GM12874 (cell line): ENCODE measurements at regions not wholly inside any gene's neighbourhood (a gene's known extent, or its start where the extent isn't known, plus 50 kb on each side); places are given as distances from the start of the nearest gene placed in this dataset.

Experiments
- CTCF ChIP-seq: IDR thresholded peaks from 2 replicates; pipeline ENCODE4 v1.5.1; 2011; ENCODE audit warnings: low read depth, mild to moderate bottlenecking, control low read depth, low read length, moderate library complexity; ENCODE audit not compliant: insufficient read depth

GRCh38 chr20:4095639-4096038 lies 53.0 kb upstream of the SMOX start:
- TF ChIP-seq CTCF = no peak

- peak; percentile 83 for TF ChIP-seq CTCF
These were observed 56.8 kb upstream of the SMOX start for GRCh38 chr20:4091490-4092479.

- TF ChIP-seq CTCF = no peak
These were observed 57.7 kb upstream of the SMOX start for GRCh38 chr20:4090756-4091489.

- TF ChIP-seq CTCF = no peak
These were observed 58.7 kb upstream of the SMOX start for GRCh38 chr20:4089756-4090487.

- TF ChIP-seq CTCF = no peak
These were observed 59.9 kb upstream of the SMOX start for GRCh38 chr20:4088766-4089165.

- no peak for TF ChIP-seq CTCF
These were observed 60.7 kb upstream of the SMOX start for GRCh38 chr20:4087923-4088322.
